Stomach smooth muscle (tissue), 2 donors: ENCODE measurements at regions not wholly inside any gene's neighbourhood (a gene's known extent, or its start where the extent isn't known, plus 50 kb on each side); places are given as distances from the start of the nearest gene placed in this dataset.

Source experiments
- H3K27ac ChIP-seq: one replicate; pipeline ENCODE4 v1.7.0; 2013; ENCODE audit warnings: mild to moderate bottlenecking, low read length, inconsistent platforms
- H3K27me3 ChIP-seq, 2 donors: one replicate each; pipeline ENCODE4 v1.7.0; 2013; ENCODE audit warnings: low read length in 2 of 2; ENCODE audit not compliant: insufficient read depth in 2 of 2, control insufficient read depth in 1 of 2
- H3K36me3 ChIP-seq, 2 donors: one replicate each; pipeline ENCODE4 v1.7.0; 2013; ENCODE audit warnings: low read length in 2 of 2; ENCODE audit not compliant: control insufficient read depth in 2 of 2, insufficient read depth in 2 of 2
- H3K4me1 ChIP-seq: one replicate; pipeline ENCODE4 v1.7.0; 2013; ENCODE audit warnings: low read length; ENCODE audit not compliant: control insufficient read depth, insufficient read depth
- H3K4me3 ChIP-seq, 2 donors: one replicate each; pipeline ENCODE4 v1.7.0; 2013; ENCODE audit warnings: low read length in 2 of 2
- H3K9ac ChIP-seq, 2 donors: one replicate each; pipeline ENCODE4 v1.7.0; 2013; ENCODE audit warnings: low read length in 2 of 2, mild to moderate bottlenecking in 1 of 2
- H3K9me3 ChIP-seq, 2 donors: one replicate each; pipeline ENCODE4 v1.7.0; 2013; ENCODE audit warnings: low read length in 2 of 2; ENCODE audit not compliant: control insufficient read depth in 2 of 2
- donor health status: healthy.
- donor health status: Pancreatic carcinoma.

DNA sequence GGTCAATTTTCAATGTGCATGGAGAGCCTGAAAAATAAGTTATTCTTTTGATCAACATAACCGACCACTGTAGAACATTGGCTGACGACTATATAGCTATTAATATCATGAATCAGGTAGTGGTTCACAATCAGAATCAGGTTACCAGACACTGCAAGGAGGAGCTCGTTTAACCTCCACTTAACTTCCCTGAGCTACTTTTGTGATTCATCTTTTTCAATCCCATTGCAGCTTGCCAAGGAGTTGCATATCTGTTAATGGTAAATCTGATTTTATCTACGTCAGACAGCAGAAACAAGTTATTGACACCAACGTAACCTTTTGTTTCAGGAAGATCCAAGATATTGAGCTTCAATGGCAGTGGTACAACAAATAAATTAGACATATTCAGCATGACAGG, 2263.8 kb upstream of the ACO1 start:
- H3K9me3 ChIP-seq = no peaks in the 10 kb centered on the region

DNA sequence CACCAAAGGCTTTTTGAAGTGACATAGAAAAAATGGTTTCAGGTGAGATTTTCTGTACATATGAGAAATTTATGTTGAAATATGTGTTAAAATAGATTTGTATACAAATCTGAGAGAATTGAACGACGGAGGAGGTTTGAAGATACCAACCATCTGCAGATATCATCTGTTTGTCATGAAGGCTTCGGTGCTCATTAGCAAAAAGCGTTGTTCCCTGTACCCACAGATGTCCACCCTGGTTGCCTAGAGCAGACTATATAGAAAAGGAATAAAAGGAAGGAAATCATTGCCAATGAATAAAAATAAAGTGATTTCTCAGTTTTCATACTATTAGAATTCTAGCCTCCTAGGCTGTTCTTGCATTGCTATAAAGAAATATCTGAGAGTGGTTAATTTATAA, 2262.8 kb upstream of the ACO1 start:
- H3K4me3 ChIP-seq = no peak overlapping the region
- H3K27ac ChIP-seq = no peak overlapping the region
- no peaks in the 10 kb centered on the region for H3K36me3 ChIP-seq
- no peaks in the 10 kb centered on the region for H3K27me3 ChIP-seq
- no peak overlapping the region for H3K9ac ChIP-seq
- H3K4me1 ChIP-seq = no peaks in the 10 kb centered on the region
- no peaks in the 10 kb centered on the region for H3K9me3 ChIP-seq

More for the DNA sequence above, 2263.8 kb upstream of the ACO1 start:
- no peaks in the 10 kb centered on the region for H3K36me3 ChIP-seq
- no peak overlapping the region for H3K4me3 ChIP-seq
- no peaks in the 10 kb centered on the region for H3K27me3 ChIP-seq
- no peak overlapping the region for H3K27ac ChIP-seq
- no peaks in the 10 kb centered on the region for H3K4me1 ChIP-seq
- no peak overlapping the region for H3K9ac ChIP-seq

DNA sequence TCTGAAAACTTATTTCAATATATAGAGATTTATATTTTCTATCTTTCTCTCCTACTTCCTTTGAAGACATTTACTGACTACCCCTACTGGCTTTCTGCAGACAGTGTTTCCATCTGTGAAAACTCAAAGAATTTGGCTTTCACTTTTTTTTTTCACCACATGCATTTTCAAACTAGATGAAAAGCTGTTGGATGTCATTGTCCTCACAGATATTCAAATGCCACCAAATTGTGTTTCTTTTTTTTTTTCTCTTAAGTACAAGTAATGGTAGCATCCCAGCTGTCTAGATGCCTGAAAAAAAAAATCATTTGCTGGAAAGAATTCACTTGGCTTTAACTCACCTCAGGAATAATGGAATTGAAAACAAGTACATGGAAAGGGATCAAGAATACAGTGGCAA, 2258.6 kb upstream of the ACO1 start:
- no peaks in the 10 kb centered on the region for H3K27me3 ChIP-seq
- no peaks in the 10 kb centered on the region for H3K36me3 ChIP-seq
- H3K4me1 ChIP-seq = no peaks in the 10 kb centered on the region
- no peak overlapping the region for H3K4me3 ChIP-seq
- H3K9ac ChIP-seq = no peak overlapping the region
- H3K9me3 ChIP-seq = no peaks in the 10 kb centered on the region
- no peak overlapping the region for H3K27ac ChIP-seq

DNA sequence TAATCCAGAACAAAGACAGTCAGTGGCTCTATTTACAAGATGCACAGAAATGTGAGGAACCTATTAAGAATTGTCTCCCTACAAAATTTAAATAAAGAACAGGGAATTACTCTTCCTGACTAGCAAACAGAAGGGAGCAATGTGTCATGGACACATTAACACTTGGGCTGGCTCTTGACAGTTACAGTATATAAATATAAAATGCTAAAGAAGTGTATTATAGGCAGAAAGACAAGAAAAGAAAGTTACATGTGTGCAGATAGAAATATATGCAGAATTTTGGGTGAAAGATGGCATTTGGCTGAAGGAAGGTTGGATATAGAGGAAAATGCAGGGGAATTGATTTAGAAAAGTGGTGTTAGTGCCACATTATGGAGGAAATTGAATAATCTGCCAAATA, 2257.1 kb upstream of the ACO1 start:
- Histone ChIP-seq H3K4me3 (no peak overlapping the region), H3K27ac (no peak overlapping the region), H3K9me3 (no peaks in the 10 kb centered on the region), H3K36me3 (no peaks in the 10 kb centered on the region), H3K9ac (no peak overlapping the region), H3K4me1 (no peaks in the 10 kb centered on the region), H3K27me3 (no peaks in the 10 kb centered on the region)

DNA sequence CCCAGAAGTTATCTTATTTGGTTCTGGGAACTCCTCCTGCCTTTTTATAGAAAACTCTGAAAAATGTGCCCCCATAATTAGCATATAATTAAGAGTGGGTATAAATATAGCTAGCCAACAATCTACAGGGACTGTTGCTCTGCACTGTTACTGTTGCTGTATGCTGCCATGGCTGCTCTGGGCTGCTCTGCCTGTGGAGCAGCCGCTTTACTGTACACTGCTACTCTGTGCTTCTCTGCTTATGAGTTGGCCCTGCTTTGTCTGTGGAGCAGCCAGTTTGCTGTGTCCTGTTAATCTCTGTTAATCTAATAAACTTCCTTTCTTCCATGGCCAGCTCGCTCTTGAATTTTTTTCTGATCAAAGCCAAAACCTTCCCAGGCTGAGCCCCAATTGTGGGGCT, 2244.0 kb upstream of the ACO1 start:
- H3K4me3 ChIP-seq = no peak overlapping the region
- no peaks in the 10 kb centered on the region for H3K36me3 ChIP-seq
- no peaks in the 10 kb centered on the region for H3K9me3 ChIP-seq
- no peaks in the 10 kb centered on the region for H3K4me1 ChIP-seq
- no peaks in the 10 kb centered on the region for H3K27me3 ChIP-seq
- no peak overlapping the region for H3K27ac ChIP-seq
- H3K9ac ChIP-seq = no peak overlapping the region

DNA sequence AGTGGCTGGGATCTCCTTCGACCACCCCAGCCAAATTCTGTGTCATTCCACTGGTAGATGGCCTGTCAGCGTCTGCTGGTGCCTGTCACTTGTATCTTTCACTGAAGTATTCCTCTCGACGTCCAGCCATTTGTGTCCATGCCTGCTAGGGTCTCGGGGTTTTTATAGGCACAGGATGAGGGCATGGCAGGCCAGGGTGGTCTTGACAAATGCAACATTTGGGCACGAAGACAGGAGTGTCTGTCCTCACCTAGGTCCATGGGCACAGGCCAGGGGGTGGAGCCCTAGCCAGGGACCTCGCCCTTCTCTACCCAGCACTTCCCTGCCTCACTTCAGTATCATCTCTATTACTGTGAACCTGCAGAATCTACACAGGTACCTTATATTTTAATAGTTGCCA, 2223.9 kb upstream of the ACO1 start:
- H3K36me3 ChIP-seq = no peaks in the 10 kb centered on the region
- no peak overlapping the region for H3K4me3 ChIP-seq
- no peak overlapping the region for H3K27ac ChIP-seq
- H3K4me1 ChIP-seq = no peaks in the 10 kb centered on the region
- H3K27me3 ChIP-seq = no peaks in the 10 kb centered on the region
- H3K9ac ChIP-seq = no peak overlapping the region
- no peaks in the 10 kb centered on the region for H3K9me3 ChIP-seq

DNA sequence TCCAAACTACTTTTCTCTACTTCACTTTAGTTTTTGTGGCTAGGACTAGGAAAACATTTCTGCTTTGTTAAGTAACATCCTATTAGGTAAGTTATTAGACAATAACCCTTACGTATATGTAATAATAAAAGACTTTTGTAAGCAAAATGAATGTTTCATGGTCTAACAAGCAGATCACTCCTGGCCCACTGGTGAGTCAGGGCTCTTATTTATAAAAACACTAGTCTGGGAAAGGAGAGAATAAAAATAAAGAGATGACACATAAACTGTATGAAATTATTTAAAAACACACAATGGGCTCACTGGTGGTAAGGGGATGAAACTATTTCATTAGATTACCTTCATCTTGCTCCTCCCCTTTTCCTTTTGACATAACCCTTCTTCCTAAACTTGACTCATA, 2212.2 kb upstream of the ACO1 start:
- no peak overlapping the region for H3K9ac ChIP-seq
- H3K27me3 ChIP-seq = no peaks in the 10 kb centered on the region
- no peaks in the 10 kb centered on the region for H3K36me3 ChIP-seq
- H3K27ac ChIP-seq = no peak overlapping the region
- no peaks in the 10 kb centered on the region for H3K9me3 ChIP-seq
- no peak overlapping the region for H3K4me3 ChIP-seq
- H3K4me1 ChIP-seq = no peaks in the 10 kb centered on the region

DNA sequence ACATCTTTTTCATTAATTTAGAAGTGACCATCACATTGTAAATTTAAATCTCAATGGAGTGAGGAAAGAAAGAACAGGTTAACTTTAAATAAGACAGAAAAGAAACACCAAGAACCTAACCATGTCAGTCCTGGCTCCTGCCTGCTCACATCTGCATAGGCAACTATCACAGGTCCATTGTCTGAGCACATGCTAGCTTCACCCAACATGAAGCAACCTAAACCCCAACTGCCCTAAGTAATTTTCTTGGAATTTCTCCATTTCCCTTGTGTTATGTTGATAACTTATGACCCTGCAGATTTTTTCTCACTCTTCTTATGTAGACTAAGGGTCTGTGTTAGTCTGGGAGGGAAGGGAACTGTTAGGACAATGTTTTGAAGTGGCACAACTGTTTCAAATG, 2205.8 kb upstream of the ACO1 start:
- Histone ChIP-seq H3K27ac (no peak overlapping the region), H3K36me3 (no peaks in the 10 kb centered on the region), H3K9ac (no peak overlapping the region), H3K9me3 (no peaks in the 10 kb centered on the region), H3K27me3 (no peaks in the 10 kb centered on the region), H3K4me1 (no peaks in the 10 kb centered on the region), H3K4me3 (no peak overlapping the region)

DNA sequence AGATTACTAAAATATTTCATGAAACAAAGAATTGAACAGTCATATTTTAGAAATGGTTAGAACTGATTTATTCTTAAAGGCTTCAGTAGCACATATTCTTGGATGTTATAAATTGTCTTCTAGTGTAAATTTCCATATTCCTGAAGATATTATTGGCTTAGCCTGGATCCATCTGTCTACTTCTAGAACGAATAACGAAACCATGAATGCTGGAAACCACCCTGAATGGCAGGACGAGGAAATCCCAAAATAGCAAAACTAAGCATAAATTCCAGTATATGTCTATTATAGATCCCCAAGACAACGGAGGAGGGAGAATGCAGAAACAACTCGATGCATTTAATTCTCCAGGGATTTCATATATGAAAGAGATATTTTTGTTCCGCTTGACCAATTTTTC, 2191.0 kb upstream of the ACO1 start:
- H3K27ac ChIP-seq = no peak overlapping the region
- no peaks in the 10 kb centered on the region for H3K4me1 ChIP-seq
- H3K36me3 ChIP-seq = no peaks in the 10 kb centered on the region
- H3K9ac ChIP-seq = no peak overlapping the region
- no peaks in the 10 kb centered on the region for H3K27me3 ChIP-seq
- no peak overlapping the region for H3K4me3 ChIP-seq
- peaks cover 0 to 5% of the 10 kb centered on the region in 2 donors for H3K9me3 ChIP-seq

DNA sequence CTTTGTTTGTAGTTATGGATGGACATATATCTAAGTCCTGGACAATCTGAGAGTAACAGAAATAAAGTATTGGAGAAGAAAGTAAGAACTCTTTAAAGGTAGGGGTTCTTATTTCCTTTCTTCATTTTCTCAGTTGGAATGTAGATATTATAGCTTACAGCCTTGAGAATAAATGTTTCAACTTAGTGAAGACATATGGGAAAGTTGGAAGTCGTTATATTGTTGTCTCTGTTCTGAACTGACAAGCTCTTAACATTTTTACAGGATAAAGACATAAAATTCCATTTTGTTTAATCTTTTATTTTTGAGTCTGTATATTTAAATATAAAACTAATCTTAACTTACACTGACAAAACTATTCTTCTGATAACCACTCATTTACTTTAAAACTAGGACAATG, 2187.5 kb upstream of the ACO1 start:
- Histone ChIP-seq H3K4me3 (no peak overlapping the region), H3K9me3 (peaks cover 0 to 2% of the 10 kb centered on the region in 2 donors), H3K9ac (no peak overlapping the region), H3K36me3 (no peaks in the 10 kb centered on the region), H3K27ac (no peak overlapping the region), H3K27me3 (no peaks in the 10 kb centered on the region), H3K4me1 (no peaks in the 10 kb centered on the region)

DNA sequence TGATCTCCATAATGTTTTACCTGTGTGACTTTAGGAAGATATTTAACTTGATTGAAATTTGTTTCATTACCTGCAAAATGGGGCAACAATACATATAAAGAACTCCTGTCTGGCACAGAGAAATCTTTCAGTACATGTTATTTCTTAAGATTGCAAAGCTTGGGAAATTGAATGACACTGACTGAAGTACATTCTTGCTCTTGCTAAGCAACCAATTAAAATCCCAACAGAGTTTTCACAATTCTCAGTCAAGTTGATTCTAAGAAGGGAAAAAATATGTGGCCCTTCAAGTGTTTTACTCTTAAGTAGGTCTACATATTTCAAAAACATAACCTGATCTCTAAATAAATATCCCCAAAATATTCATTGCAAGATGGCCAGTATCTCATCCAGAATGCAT, 2187.0 kb upstream of the ACO1 start:
- Histone ChIP-seq H3K27ac (no peak overlapping the region), H3K9ac (no peak overlapping the region), H3K4me1 (no peaks in the 10 kb centered on the region), H3K27me3 (no peaks in the 10 kb centered on the region), H3K4me3 (no peak overlapping the region), H3K9me3 (peaks cover 0 to 2% of the 10 kb centered on the region in 2 donors), H3K36me3 (no peaks in the 10 kb centered on the region)

DNA sequence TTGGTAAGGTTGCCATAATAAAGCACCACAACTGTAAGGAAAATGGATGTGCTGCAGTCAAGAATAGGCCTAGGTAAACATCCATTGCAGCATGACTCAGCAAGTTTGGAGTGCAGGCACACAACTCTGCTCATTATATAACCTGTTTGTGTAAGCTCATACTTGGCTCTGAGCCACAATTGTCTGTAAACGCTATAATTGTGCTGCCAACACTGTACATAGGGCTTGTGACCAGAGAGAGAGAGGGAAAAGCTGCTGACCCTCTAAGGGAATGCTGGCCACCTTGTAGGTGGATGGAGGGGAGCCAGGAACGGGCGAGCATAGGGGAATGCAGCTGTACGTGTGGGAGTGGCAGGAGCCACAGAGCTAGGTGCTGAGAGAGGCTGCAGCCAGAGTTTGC, 2186.5 kb upstream of the ACO1 start:
- Histone ChIP-seq H3K9me3 (peaks cover 0 to 2% of the 10 kb centered on the region in 2 donors), H3K27me3 (no peaks in the 10 kb centered on the region), H3K9ac (no peak overlapping the region), H3K4me1 (no peaks in the 10 kb centered on the region), H3K36me3 (no peaks in the 10 kb centered on the region), H3K4me3 (no peak overlapping the region), H3K27ac (no peak overlapping the region)
